H1 (cell line): ENCODE measurements at regions not wholly inside any gene's neighbourhood (a gene's known extent, or its start where the extent isn't known, plus 50 kb on each side); places are given as distances from the start of the nearest gene placed in this dataset.

Experiments
- CBX8 ChIP-seq: fragments of 300-800, 300-1000 bp; sonication (generic); IDR thresholded peaks from 2 replicates; pipeline ENCODE4 v1.7.1; 2016; ENCODE audit warnings: low read depth, low read length, borderline replicate concordance
- CREB1 ChIP-seq: IDR thresholded peaks from 2 replicates; pipeline ENCODE4 v1.6.1; 2012; ENCODE audit warnings: inconsistent platforms
- CTBP2 ChIP-seq: IDR thresholded peaks from 2 replicates; pipeline ENCODE4 v1.7.0; 2011; ENCODE audit warnings: borderline replicate concordance, mild to moderate bottlenecking, moderate library complexity, mixed read lengths, low read length; ENCODE audit not compliant: insufficient read depth, insufficient read length
- POLR2AphosphoS5 ChIP-seq: IDR thresholded peaks from 2 replicates; pipeline ENCODE4 v1.6.1; 2011; ENCODE audit warnings: low read depth, low read length
- TF ChIP-seq, protein P1 (sequence below): IDR thresholded peaks from 2 replicates; pipeline ENCODE4 v1.6.1; 2012; ENCODE audit warnings: low read length, inconsistent platforms

- TF ChIP-seq CTBP2 (no peak), CBX8 (no peak), CREB1 (no peak), POLR2AphosphoS5 (no peak)
- TF ChIP-seq, protein P1, sequence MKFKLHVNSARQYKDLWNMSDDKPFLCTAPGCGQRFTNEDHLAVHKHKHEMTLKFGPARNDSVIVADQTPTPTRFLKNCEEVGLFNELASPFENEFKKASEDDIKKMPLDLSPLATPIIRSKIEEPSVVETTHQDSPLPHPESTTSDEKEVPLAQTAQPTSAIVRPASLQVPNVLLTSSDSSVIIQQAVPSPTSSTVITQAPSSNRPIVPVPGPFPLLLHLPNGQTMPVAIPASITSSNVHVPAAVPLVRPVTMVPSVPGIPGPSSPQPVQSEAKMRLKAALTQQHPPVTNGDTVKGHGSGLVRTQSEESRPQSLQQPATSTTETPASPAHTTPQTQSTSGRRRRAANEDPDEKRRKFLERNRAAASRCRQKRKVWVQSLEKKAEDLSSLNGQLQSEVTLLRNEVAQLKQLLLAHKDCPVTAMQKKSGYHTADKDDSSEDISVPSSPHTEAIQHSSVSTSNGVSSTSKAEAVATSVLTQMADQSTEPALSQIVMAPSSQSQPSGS, result no peak
- TF ChIP-seq, all 59 proteins: peak for 0
Measured at GRCh38 chr18:75341897-75342296, 85.6 kb downstream of the SMIM21 start (continued).
